ENCODE measurements at regions not wholly inside any gene's neighbourhood (a gene's known extent, or its start where the extent isn't known, plus 50 kb on each side); places are given as distances from the start of the nearest gene placed in this dataset.

- TF ChIP-seq CTCF (IDR thresholded peaks at IDR 0.05) (no peak), ZFX (IDR thresholded peaks at IDR 0.05; ENCODE audit: borderline replicate concordance) (no peak)
- H3K27ac ChIP-seq = no peak overlapping the region
These were observed 200.2 kb downstream of the DKK2 start for GRCh38 chr4:106835919-106836318.

GRCh38 chr4:106830879-106831278, 205.2 kb downstream of the DKK2 start:
- TF ChIP-seq ZFX (IDR thresholded peaks at IDR 0.05; ENCODE audit: borderline replicate concordance) (no peak), CTCF (IDR thresholded peaks at IDR 0.05) (no peak)
- no peak overlapping the region for H3K27ac ChIP-seq

GRCh38 chr4:106818764-106819163, 217.3 kb downstream of the DKK2 start:
- no peak overlapping the region for H3K27ac ChIP-seq
- TF ChIP-seq ZFX (IDR thresholded peaks at IDR 0.05; ENCODE audit: borderline replicate concordance) = no peak
- peak; percentile 23; the same call in 1 of the 2 replicates for TF ChIP-seq CTCF (IDR thresholded peaks at IDR 0.05)

GRCh38 chr4:106816496-106816895, 219.6 kb downstream of the DKK2 start:
- TF ChIP-seq ZFX (IDR thresholded peaks at IDR 0.05; ENCODE audit: borderline replicate concordance) (no peak), CTCF (IDR thresholded peaks at IDR 0.05) (no peak)
- H3K27ac ChIP-seq = no peak overlapping the region

GRCh38 chr4:106810122-106810521, 226.0 kb downstream of the DKK2 start:
- TF ChIP-seq ZFX (IDR thresholded peaks at IDR 0.05; ENCODE audit: borderline replicate concordance) (no peak), CTCF (IDR thresholded peaks at IDR 0.05) (no peak)
- H3K27ac ChIP-seq = no peak overlapping the region

- no peak overlapping the region for H3K27ac ChIP-seq
- TF ChIP-seq CTCF (IDR thresholded peaks at IDR 0.05) (peak; percentile 59), ZFX (IDR thresholded peaks at IDR 0.05; ENCODE audit: borderline replicate concordance) (no peak)
These were observed 227.0 kb downstream of the DKK2 start for GRCh38 chr4:106809076-106809475.

GRCh38 chr4:106806158-106806797, 229.8 kb downstream of the DKK2 start:
- H3K27ac ChIP-seq = no peak overlapping the region
- no peak for TF ChIP-seq ZFX (IDR thresholded peaks at IDR 0.05; ENCODE audit: borderline replicate concordance)
- TF ChIP-seq CTCF (IDR thresholded peaks at IDR 0.05) = no peak
